ENCODE measurements at regions not wholly inside any gene's neighbourhood (a gene's known extent, or its start where the extent isn't known, plus 50 kb on each side); places are given as distances from the start of the nearest gene placed in this dataset.
"Not testable (repeated sequence)": the region's sequence is repeated elsewhere in the genome, so short reads cannot be mapped to it uniquely, and the experiment has no call there.

DNA sequence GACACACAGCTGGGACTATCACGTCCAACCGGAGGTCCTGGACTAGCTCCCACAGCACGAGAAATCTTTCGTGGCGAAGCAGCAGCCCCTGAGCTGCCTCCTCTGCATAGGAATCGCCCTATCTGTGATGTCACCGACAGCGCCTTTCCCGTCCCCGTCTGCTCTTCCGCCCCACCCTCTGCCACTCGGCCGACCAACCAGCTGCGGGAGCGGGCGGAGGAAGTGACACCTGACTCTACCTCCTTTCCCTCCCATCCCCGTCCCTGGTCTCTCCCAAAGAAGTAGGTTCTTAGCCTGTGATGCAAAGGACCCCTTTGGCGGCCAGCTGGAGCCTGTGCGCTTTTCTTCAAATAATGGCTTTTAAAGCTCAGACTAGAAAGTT is 59.7 kb upstream of the NBPF9 start:
- TF ChIP-seq, protein P1, sequence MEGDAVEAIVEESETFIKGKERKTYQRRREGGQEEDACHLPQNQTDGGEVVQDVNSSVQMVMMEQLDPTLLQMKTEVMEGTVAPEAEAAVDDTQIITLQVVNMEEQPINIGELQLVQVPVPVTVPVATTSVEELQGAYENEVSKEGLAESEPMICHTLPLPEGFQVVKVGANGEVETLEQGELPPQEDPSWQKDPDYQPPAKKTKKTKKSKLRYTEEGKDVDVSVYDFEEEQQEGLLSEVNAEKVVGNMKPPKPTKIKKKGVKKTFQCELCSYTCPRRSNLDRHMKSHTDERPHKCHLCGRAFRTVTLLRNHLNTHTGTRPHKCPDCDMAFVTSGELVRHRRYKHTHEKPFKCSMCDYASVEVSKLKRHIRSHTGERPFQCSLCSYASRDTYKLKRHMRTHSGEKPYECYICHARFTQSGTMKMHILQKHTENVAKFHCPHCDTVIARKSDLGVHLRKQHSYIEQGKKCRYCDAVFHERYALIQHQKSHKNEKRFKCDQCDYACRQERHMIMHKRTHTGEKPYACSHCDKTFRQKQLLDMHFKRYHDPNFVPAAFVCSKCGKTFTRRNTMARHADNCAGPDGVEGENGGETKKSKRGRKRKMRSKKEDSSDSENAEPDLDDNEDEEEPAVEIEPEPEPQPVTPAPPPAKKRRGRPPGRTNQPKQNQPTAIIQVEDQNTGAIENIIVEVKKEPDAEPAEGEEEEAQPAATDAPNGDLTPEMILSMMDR (IDR thresholded peaks at IDR 0.05): not testable (repeated sequence)
- not testable (repeated sequence) for TF ChIP-seq POLR2AphosphoS5, POLR2A (IDR thresholded peaks at IDR 0.05)

Measured in breast epithelium (tissue), 3 donors.